GM18867 (cell line): ENCODE measurements at regions not wholly inside any gene's neighbourhood (a gene's known extent, or its start where the extent isn't known, plus 50 kb on each side); places are given as distances from the start of the nearest gene placed in this dataset.
"Not testable (repeated sequence)": the region's sequence is repeated elsewhere in the genome, so short reads cannot be mapped to it uniquely, and the experiment has no call there.

ENCODE experiments used
- ATAC-seq: cut with Tn5 transposase; IDR thresholded peaks from one replicate; pipeline ENCODE4 v1.9.1; 2021; ENCODE audit warnings: mild to moderate bottlenecking, moderate library complexity; ENCODE audit not compliant: unreplicated experiment

- ATAC-seq = no peak
Observed at GRCh38 chr10:78465431-78465830, 431.8 kb downstream of the RPS24 start.

- ATAC-seq = no peak
Observed at GRCh38 chr10:78467496-78468106, 433.9 kb downstream of the RPS24 start.

- not testable (repeated sequence) for ATAC-seq
Observed at GRCh38 chr10:78468731-78469130, 435.1 kb downstream of the RPS24 start.

GRCh38 chr10:78470267-78471103 is 436.8 kb downstream of the RPS24 start:
- ATAC-seq = no peak

- no peak for ATAC-seq
Observed at GRCh38 chr10:78471326-78471722, 437.7 kb downstream of the RPS24 start.

GRCh38 chr10:78471723-78472550 is 438.3 kb downstream of the RPS24 start:
- no peak for ATAC-seq

GRCh38 chr10:78472551-78472890 is 438.9 kb downstream of the RPS24 start:
- no peak for ATAC-seq

GRCh38 chr10:78473006-78473405 is 439.3 kb downstream of the RPS24 start:
- no peak for ATAC-seq

- no peak for ATAC-seq
Observed at GRCh38 chr10:78474743-78475142, 441.1 kb downstream of the RPS24 start.

- no peak for ATAC-seq
Observed at GRCh38 chr10:78475437-78475836, 441.8 kb downstream of the RPS24 start.

GRCh38 chr10:78476156-78476555 is 442.5 kb downstream of the RPS24 start:
- ATAC-seq = no peak

- ATAC-seq = no peak
Observed at GRCh38 chr10:78476844-78477243, 443.2 kb downstream of the RPS24 start.

GRCh38 chr10:78478919-78479318 is 445.3 kb downstream of the RPS24 start:
- no peak for ATAC-seq

- no peak for ATAC-seq
Observed at GRCh38 chr10:78479467-78479866, 445.8 kb downstream of the RPS24 start.

GRCh38 chr10:78481842-78482241 is 448.2 kb downstream of the RPS24 start:
- no peak for ATAC-seq

- no peak for ATAC-seq
Observed at GRCh38 chr10:78483641-78484040, 450.0 kb downstream of the RPS24 start.

- no peak for ATAC-seq
Observed at GRCh38 chr10:78489034-78489433, 455.4 kb downstream of the RPS24 start.

- ATAC-seq = no peak
Observed at GRCh38 chr10:78491812-78492211, 458.1 kb downstream of the RPS24 start.

GRCh38 chr10:78492424-78492823 is 458.8 kb downstream of the RPS24 start:
- no peak for ATAC-seq

- ATAC-seq = no peak
Observed at GRCh38 chr10:78494179-78494578, 460.5 kb downstream of the RPS24 start.

- ATAC-seq = no peak
Observed at GRCh38 chr10:78502210-78502936, 468.7 kb downstream of the RPS24 start.
